ENCODE measurements at regions not wholly inside any gene's neighbourhood (a gene's known extent, or its start where the extent isn't known, plus 50 kb on each side); places are given as distances from the start of the nearest gene placed in this dataset.

DNA sequence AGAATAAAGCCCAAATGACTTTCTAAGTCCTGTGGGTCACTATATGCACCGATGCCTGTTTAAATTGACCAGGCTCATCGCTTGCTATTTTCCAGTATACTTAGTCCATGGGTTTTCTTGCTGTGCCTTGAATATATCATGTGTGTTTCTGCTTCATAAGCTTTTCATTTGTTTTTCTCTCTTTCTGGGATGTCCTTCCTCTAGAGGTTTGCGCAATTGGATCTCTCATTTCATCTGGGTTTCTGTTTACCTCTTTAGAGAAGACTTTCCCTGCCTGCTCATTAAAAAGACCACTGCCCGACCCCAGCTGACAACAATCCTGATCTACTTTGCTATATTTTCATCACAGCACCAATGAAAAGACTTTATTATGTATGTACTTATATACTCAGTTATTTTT lies 150.9 kb upstream of the CYRIA start:
- TF ChIP-seq, protein P1, sequence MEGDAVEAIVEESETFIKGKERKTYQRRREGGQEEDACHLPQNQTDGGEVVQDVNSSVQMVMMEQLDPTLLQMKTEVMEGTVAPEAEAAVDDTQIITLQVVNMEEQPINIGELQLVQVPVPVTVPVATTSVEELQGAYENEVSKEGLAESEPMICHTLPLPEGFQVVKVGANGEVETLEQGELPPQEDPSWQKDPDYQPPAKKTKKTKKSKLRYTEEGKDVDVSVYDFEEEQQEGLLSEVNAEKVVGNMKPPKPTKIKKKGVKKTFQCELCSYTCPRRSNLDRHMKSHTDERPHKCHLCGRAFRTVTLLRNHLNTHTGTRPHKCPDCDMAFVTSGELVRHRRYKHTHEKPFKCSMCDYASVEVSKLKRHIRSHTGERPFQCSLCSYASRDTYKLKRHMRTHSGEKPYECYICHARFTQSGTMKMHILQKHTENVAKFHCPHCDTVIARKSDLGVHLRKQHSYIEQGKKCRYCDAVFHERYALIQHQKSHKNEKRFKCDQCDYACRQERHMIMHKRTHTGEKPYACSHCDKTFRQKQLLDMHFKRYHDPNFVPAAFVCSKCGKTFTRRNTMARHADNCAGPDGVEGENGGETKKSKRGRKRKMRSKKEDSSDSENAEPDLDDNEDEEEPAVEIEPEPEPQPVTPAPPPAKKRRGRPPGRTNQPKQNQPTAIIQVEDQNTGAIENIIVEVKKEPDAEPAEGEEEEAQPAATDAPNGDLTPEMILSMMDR (IDR thresholded peaks at IDR 0.05; ENCODE audit: poor library complexity) = no peak
- TF ChIP-seq EZH2phosphoT487 (IDR thresholded peaks at IDR 0.05; ENCODE audit: low read depth, severe bottlenecking, unreplicated experiment) = no peak
- no peak for TF ChIP-seq EZH2 (IDR thresholded peaks at IDR 0.05; ENCODE audit: borderline replicate concordance)

Data from hepatocyte (in vitro differentiated cells).